Parathyroid adenoma (tissue), 2 donors: ENCODE measurements at regions not wholly inside any gene's neighbourhood (a gene's known extent, or its start where the extent isn't known, plus 50 kb on each side); places are given as distances from the start of the nearest gene placed in this dataset.
"Not testable (repeated sequence)": the region's sequence is repeated elsewhere in the genome, so short reads cannot be mapped to it uniquely, and the experiment has no call there.

ENCODE experiments used
- H2AFZ ChIP-seq: fragments of 300-600 bp; sonication (generic); one replicate; pipeline ENCODE4 v1.7.0; 2017; ENCODE audit warnings: antibody characterized with exemption, mild to moderate bottlenecking
- H3K27ac ChIP-seq: fragments of 300-600 bp; sonication (generic); one replicate; pipeline ENCODE4 v1.7.0; 2017
- H3K27me3 ChIP-seq: fragments of 300-600 bp; sonication (generic); one replicate; pipeline ENCODE4 v1.7.0; 2017; ENCODE audit warnings: low read length; ENCODE audit not compliant: control insufficient read depth, insufficient read depth
- H3K36me3 ChIP-seq: fragments of 300-600 bp; sonication (generic); one replicate; pipeline ENCODE4 v1.7.0; 2017; ENCODE audit warnings: low read length; ENCODE audit not compliant: control insufficient read depth, insufficient read depth
- H3K4me1 ChIP-seq: fragments of 300-600 bp; sonication (generic); one replicate; pipeline ENCODE4 v1.7.0; 2017; ENCODE audit warnings: control low read depth
- H3K4me2 ChIP-seq: fragments of 300-600 bp; sonication (generic); one replicate; pipeline ENCODE4 v1.7.0; 2017; ENCODE audit warnings: low read length
- H3K4me3 ChIP-seq: fragments of 300-600 bp; sonication (generic); one replicate; pipeline ENCODE4 v1.7.0; 2017; ENCODE audit warnings: low read depth, low read length
- H3K79me2 ChIP-seq: fragments of 300-600 bp; sonication (generic); one replicate; pipeline ENCODE4 v1.7.0; 2017; ENCODE audit warnings: control low read depth
- H3K9ac ChIP-seq: fragments of 300-600 bp; sonication (generic); one replicate; pipeline ENCODE4 v1.7.0; 2017; ENCODE audit warnings: mild to moderate bottlenecking
- H3K9me3 ChIP-seq: fragments of 300-600 bp; sonication (generic); one replicate; pipeline ENCODE4 v1.7.0; 2017; ENCODE audit warnings: low read length; ENCODE audit not compliant: control insufficient read depth
- TF ChIP-seq, protein P1 (sequence below): fragments of 300-600 bp; sonication (generic); IDR thresholded peaks from one replicate; pipeline ENCODE4 v1.7.0; 2017; ENCODE audit warnings: antibody characterized with exemption, mild to moderate bottlenecking
- donor health status: primary hyperparathyroidism.

DNA sequence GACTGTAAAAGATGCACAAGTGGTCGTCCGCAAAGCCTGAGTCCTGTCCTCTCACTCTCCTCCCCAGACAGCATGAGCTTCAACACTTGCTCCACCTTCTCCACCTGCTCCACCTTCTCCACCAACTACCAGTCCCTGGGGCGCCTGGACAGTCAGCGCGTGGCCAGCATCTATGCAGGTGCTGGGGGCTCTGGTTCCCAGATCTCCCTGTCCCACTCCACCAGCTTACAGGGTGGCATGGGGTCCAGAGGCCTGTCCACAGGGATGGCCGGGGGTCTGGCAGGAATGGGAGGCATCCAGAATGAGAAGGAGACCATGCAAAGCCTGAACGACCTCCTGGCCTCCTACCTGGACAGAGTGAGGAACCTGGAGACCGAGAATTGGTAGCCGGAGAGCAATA lies 162.2 kb upstream of the NT5E start:
- Histone ChIP-seq H3K36me3 (no peaks in the 10 kb centered on the region), H3K79me2 (no peaks in the 10 kb centered on the region), H3K9ac (no peak overlapping the region), H3K4me1 (no peaks in the 10 kb centered on the region), H3K4me2 (no peak overlapping the region), H3K27me3 (no peaks in the 10 kb centered on the region), H2AFZ (no peak overlapping the region), H3K4me3 (no peak overlapping the region), H3K9me3 (no peaks in the 10 kb centered on the region), H3K27ac (no peak overlapping the region)
- TF ChIP-seq, protein P1, sequence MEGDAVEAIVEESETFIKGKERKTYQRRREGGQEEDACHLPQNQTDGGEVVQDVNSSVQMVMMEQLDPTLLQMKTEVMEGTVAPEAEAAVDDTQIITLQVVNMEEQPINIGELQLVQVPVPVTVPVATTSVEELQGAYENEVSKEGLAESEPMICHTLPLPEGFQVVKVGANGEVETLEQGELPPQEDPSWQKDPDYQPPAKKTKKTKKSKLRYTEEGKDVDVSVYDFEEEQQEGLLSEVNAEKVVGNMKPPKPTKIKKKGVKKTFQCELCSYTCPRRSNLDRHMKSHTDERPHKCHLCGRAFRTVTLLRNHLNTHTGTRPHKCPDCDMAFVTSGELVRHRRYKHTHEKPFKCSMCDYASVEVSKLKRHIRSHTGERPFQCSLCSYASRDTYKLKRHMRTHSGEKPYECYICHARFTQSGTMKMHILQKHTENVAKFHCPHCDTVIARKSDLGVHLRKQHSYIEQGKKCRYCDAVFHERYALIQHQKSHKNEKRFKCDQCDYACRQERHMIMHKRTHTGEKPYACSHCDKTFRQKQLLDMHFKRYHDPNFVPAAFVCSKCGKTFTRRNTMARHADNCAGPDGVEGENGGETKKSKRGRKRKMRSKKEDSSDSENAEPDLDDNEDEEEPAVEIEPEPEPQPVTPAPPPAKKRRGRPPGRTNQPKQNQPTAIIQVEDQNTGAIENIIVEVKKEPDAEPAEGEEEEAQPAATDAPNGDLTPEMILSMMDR = no peak

DNA sequence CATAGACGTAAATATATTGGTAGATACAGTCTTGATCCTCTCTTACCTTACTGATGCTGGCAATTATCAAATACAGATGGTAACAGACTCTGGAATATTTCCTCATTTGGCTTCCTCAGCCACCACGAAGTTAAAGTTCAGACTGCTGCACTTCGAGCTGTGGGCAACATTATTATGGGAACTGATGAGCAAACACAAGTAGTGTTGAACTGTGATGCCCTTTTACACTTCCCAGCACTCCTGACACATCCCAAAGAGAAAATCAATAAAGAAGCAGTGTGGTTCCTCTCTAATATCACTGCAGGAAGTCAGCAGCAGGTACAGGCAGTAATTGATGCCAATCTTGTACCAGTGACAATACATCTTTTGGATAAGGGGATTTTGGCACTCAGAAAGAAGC lies 162.7 kb upstream of the NT5E start:
- Histone ChIP-seq H3K27me3 (no peaks in the 10 kb centered on the region), H3K9ac (no peak overlapping the region), H2AFZ (no peak overlapping the region), H3K9me3 (no peaks in the 10 kb centered on the region), H3K79me2 (no peaks in the 10 kb centered on the region), H3K4me2 (no peak overlapping the region), H3K4me1 (no peaks in the 10 kb centered on the region), H3K27ac (no peak overlapping the region), H3K4me3 (no peak overlapping the region), H3K36me3 (no peaks in the 10 kb centered on the region)
- TF ChIP-seq, protein P1 = no peak

DNA sequence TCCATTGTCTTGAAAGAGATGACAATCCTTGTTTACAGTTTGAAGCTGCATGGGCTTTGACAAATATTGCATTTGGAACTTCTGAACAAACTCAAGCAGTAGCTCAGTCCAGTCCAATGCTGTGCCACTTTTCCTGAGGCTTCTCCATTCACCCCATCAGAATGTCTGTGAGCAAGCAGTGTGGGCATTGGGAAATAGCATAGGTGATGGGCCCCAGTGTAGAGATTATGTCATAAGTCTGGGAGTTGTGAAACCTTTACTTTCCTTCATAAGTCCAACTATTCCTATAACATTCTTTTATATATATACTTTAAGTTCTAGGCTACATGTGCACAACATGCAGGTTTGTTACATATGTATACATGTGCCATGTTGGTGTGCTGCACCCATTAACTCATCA lies 163.4 kb upstream of the NT5E start:
- H3K4me3 ChIP-seq, H3K4me2 ChIP-seq, H3K79me2 ChIP-seq, H3K27me3 ChIP-seq, H2AFZ ChIP-seq, H3K27ac ChIP-seq, H3K9ac ChIP-seq, H3K4me1 ChIP-seq, H3K36me3 ChIP-seq, H3K9me3 ChIP-seq: not testable (repeated sequence)

DNA sequence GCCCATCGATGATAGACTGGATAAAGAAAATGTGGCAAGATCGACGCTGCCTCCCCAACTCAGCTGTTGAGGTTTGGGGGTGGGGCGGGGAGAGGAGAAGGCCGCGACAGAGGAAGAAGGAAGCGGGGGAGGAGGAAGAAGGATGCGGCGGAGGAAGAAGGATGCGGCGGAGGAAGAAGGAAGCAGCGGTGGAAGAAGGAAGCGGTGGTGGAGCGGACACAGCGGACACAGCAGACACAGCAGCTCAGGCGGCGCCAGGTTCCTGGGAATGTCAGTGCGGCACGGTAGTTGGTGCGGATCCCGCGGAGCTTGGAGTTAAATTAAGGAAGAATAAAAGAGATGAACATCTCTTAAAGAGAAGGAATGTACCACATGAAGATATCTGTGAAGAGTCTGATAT lies 163.9 kb upstream of the NT5E start:
- no peaks in the 10 kb centered on the region for H3K36me3 ChIP-seq
- H3K27me3 ChIP-seq = no peaks in the 10 kb centered on the region
- TF ChIP-seq, protein P1 = no peak
- no peaks in the 10 kb centered on the region for H3K9me3 ChIP-seq
- no peak overlapping the region for H3K4me3 ChIP-seq
- no peaks in the 10 kb centered on the region for H3K79me2 ChIP-seq
- H3K4me2 ChIP-seq = no peak overlapping the region
- no peak overlapping the region for H2AFZ ChIP-seq
- no peaks in the 10 kb centered on the region for H3K4me1 ChIP-seq
- no peak overlapping the region for H3K9ac ChIP-seq
- no peak overlapping the region for H3K27ac ChIP-seq

DNA sequence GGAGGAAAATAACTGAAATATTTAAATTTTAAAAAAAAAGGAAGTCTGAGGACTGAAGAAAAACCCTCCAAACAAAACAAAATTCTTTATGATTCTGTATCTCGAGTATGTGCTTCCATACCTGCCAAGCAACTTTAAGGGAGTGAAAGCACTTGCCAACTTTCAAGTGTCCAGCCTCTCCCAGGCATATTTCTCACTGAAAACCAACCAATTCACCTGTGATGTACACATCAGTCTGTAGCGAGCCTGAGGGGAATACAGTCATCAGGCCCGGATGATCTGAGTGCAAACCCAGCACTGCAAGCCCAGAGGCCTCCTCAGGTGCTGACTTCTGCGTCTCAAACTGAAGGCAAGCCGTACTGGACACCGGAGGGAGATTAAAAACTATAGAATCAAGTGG lies 164.8 kb upstream of the NT5E start:
- Histone ChIP-seq H3K4me3 (no peak overlapping the region), H3K9me3 (no peaks in the 10 kb centered on the region), H2AFZ (no peak overlapping the region), H3K27me3 (no peaks in the 10 kb centered on the region), H3K27ac (no peak overlapping the region), H3K79me2 (no peaks in the 10 kb centered on the region), H3K9ac (no peak overlapping the region), H3K4me1 (no peaks in the 10 kb centered on the region), H3K4me2 (no peak overlapping the region), H3K36me3 (no peaks in the 10 kb centered on the region)
- TF ChIP-seq, protein P1 = no peak
